GM19468 (cell line): ENCODE measurements at regions not wholly inside any gene's neighbourhood (a gene's known extent, or its start where the extent isn't known, plus 50 kb on each side); places are given as distances from the start of the nearest gene placed in this dataset.
"Not testable (repeated sequence)": the region's sequence is repeated elsewhere in the genome, so short reads cannot be mapped to it uniquely, and the experiment has no call there.

ENCODE experiments used
- ATAC-seq: cut with Tn5 transposase; IDR thresholded peaks from one replicate; pipeline ENCODE4 v1.9.1; 2021; ENCODE audit warnings: mild to moderate bottlenecking, moderate library complexity, moderate number of reproducible peaks; ENCODE audit not compliant: unreplicated experiment; ENCODE audit errors: extremely low read depth

GRCh38 chr5:63398346-63398745 lies 563.9 kb downstream of the HTR1A start:
- no peak for ATAC-seq

GRCh38 chr5:63388188-63388587 lies 574.1 kb downstream of the HTR1A start:
- ATAC-seq, result not testable (repeated sequence)

- no peak for ATAC-seq
Measured at GRCh38 chr5:63375851-63376250, 586.4 kb downstream of the HTR1A start.

GRCh38 chr5:63374085-63374484 lies 588.2 kb downstream of the HTR1A start:
- ATAC-seq, result no peak

- ATAC-seq, result no peak
Measured at GRCh38 chr5:63351164-63351563, 611.1 kb downstream of the HTR1A start.

- ATAC-seq, result no peak
Measured at GRCh38 chr5:63346451-63346850, 615.8 kb downstream of the HTR1A start.

- ATAC-seq, result no peak
Measured at GRCh38 chr5:63341442-63341841, 620.8 kb downstream of the HTR1A start.

GRCh38 chr5:63323926-63324325 lies 638.3 kb downstream of the HTR1A start:
- no peak for ATAC-seq

GRCh38 chr5:63314551-63314950 lies 647.7 kb downstream of the HTR1A start:
- no peak for ATAC-seq

GRCh38 chr5:63310644-63311043 lies 651.6 kb downstream of the HTR1A start:
- ATAC-seq, result no peak

GRCh38 chr5:63306909-63307308 lies 655.3 kb downstream of the HTR1A start:
- ATAC-seq, result no peak

- ATAC-seq, result no peak
Measured at GRCh38 chr5:63293317-63293716, 668.9 kb downstream of the HTR1A start.

GRCh38 chr5:63286724-63287123 lies 675.5 kb downstream of the HTR1A start:
- ATAC-seq, result no peak

GRCh38 chr5:63263411-63263810 lies 684.8 kb downstream of the LRRC70 start:
- no peak for ATAC-seq

- no peak for ATAC-seq
Measured at GRCh38 chr5:63262185-63262981, 683.8 kb downstream of the LRRC70 start.

- ATAC-seq, result no peak
Measured at GRCh38 chr5:63261695-63262094, 683.1 kb downstream of the LRRC70 start.

- ATAC-seq, result no peak
Measured at GRCh38 chr5:63255594-63255993, 677.0 kb downstream of the LRRC70 start.

- ATAC-seq, result no peak
Measured at GRCh38 chr5:63250939-63251338, 672.3 kb downstream of the LRRC70 start.

- ATAC-seq, result no peak
Measured at GRCh38 chr5:63249960-63250359, 671.3 kb downstream of the LRRC70 start.

- no peak for ATAC-seq
Measured at GRCh38 chr5:63247651-63248050, 669.0 kb downstream of the LRRC70 start.

- no peak for ATAC-seq
Measured at GRCh38 chr5:63245271-63245670, 666.7 kb downstream of the LRRC70 start.

GRCh38 chr5:63240063-63240755 lies 661.6 kb downstream of the LRRC70 start:
- no peak for ATAC-seq
